GM23248 (cell line): ENCODE measurements at regions not wholly inside any gene's neighbourhood (a gene's known extent, or its start where the extent isn't known, plus 50 kb on each side); places are given as distances from the start of the nearest gene placed in this dataset.

Source experiments
- EZH2 ChIP-seq: fragments of 200-600 bp; sonication (generic); IDR thresholded peaks from 2 replicates; pipeline ENCODE4 v1.6.1; 2018; ENCODE audit warnings: antibody characterized with exemption, mild to moderate bottlenecking; ENCODE audit not compliant: insufficient read depth, poor library complexity, severe bottlenecking
- EZH2phosphoT487 ChIP-seq: fragments of 200-600 bp; sonication (generic); IDR thresholded peaks from 2 replicates; pipeline ENCODE4 v1.6.1; 2018; ENCODE audit warnings: antibody characterized with exemption, moderate library complexity, mild to moderate bottlenecking, low read depth; ENCODE audit not compliant: insufficient read depth

GRCh38 chr6:74973591-74973990 is 232.3 kb downstream of the COL12A1 start:
- no peak for TF ChIP-seq EZH2
- no peak for TF ChIP-seq EZH2phosphoT487
